SJSA1 (cell line): ENCODE measurements at regions not wholly inside any gene's neighbourhood (a gene's known extent, or its start where the extent isn't known, plus 50 kb on each side); places are given as distances from the start of the nearest gene placed in this dataset.
A peak's percentile ranks its signal among the peaks of the same experiment; 100 is the strongest.
"Not testable (repeated sequence)": the region's sequence is repeated elsewhere in the genome, so short reads cannot be mapped to it uniquely, and the experiment has no call there.

Source experiments
- DNase-seq, 2 experiments: peaks; one replicate each; pipeline ENCODE4 v3.0.0-alpha.2; 2015 to 2020; ENCODE audit warnings: low spot score in 2 of 2, low read depth in 1 of 2
- H3K27ac ChIP-seq: fragments of 250-450 bp; sonication (Bioruptor Pico); 2 replicates; pipeline ENCODE4 v1.5.1; 2020; ENCODE audit warnings: mild to moderate bottlenecking, moderate library complexity
- H3K27me3 ChIP-seq: fragments of 250-450 bp; sonication (Bioruptor Pico); replicated peaks from 2 replicates; pipeline ENCODE4 v1.5.1; 2020; ENCODE audit warnings: mild to moderate bottlenecking, moderate library complexity
- H3K36me3 ChIP-seq: fragments of 250-450 bp; sonication (Bioruptor Pico); 2 replicates; pipeline ENCODE4 v1.5.1; 2020; ENCODE audit warnings: mild to moderate bottlenecking
- H3K4me1 ChIP-seq: fragments of 250-450 bp; sonication (Bioruptor Pico); replicated peaks from 2 replicates; pipeline ENCODE4 v1.6.1; 2021; ENCODE audit warnings: mild to moderate bottlenecking
- H3K4me3 ChIP-seq: fragments of 250-450 bp; sonication (Bioruptor Pico); 2 replicates; pipeline ENCODE4 v1.5.1; 2020; ENCODE audit warnings: mild to moderate bottlenecking
- H3K9me3 ChIP-seq: fragments of 250-450 bp; sonication (Bioruptor Pico); replicated peaks from 2 replicates; pipeline ENCODE4 v1.5.1; 2020; ENCODE audit warnings: mild to moderate bottlenecking

- Histone ChIP-seq H3K27me3 (no peaks in the 10 kb centered on the region), H3K36me3 (no peaks in the 10 kb centered on the region), H3K9me3 (no peaks in the 10 kb centered on the region), H3K4me1 (no peaks in the 10 kb centered on the region), H3K27ac (no peak overlapping the region), H3K4me3 (no peak overlapping the region)
- no peak for DNase-seq
Observed at GRCh38 chr22:18731075-18731666, 119.5 kb upstream of the RIMBP3 start.

- H3K9me3 ChIP-seq, H3K36me3 ChIP-seq, H3K4me3 ChIP-seq, H3K27ac ChIP-seq, H3K4me1 ChIP-seq, H3K27me3 ChIP-seq: not testable (repeated sequence)
- peak; percentile 0 to 96 for DNase-seq
Observed at GRCh38 chr22:18730410-18730809, 118.7 kb upstream of the RIMBP3 start.
